Neural cell (in vitro differentiated cells): ENCODE measurements at regions not wholly inside any gene's neighbourhood (a gene's known extent, or its start where the extent isn't known, plus 50 kb on each side); places are given as distances from the start of the nearest gene placed in this dataset.

Experiments used
- H2AFZ ChIP-seq: fragments of 200-600, 300-800 bp; sonication (generic), shearing (Covaris generic); 2 replicates; pipeline ENCODE4 v1.6.0; 2014; ENCODE audit warnings: low read depth, mild to moderate bottlenecking, antibody characterized with exemption, low read length, moderate library complexity
- H3F3A ChIP-seq: fragments of 200-600 bp; shearing (Covaris generic); 2 replicates; pipeline ENCODE4 v1.6.1; 2016; ENCODE audit warnings: mild to moderate bottlenecking, moderate library complexity, mixed read lengths, antibody characterized with exemption, low read length; ENCODE audit not compliant: insufficient read depth, poor library complexity, severe bottlenecking
- H3K27ac ChIP-seq: fragments of 200-600, 300-800 bp; sonication (generic), shearing (Covaris generic); 2 replicates; pipeline ENCODE4 v1.5.1; 2014; ENCODE audit warnings: mild to moderate bottlenecking, low read length, moderate library complexity
- H3K27me3 ChIP-seq: fragments of 300-800, 200-600 bp; sonication (generic), shearing (Covaris generic); 2 replicates; pipeline ENCODE4 v1.6.0; 2014; ENCODE audit warnings: mild to moderate bottlenecking, low read depth, low read length, moderate library complexity; ENCODE audit not compliant: insufficient read depth
- H3K36me3 ChIP-seq: fragments of 300-800, 200-600 bp; sonication (generic), shearing (Covaris generic); 2 replicates; pipeline ENCODE4 v1.5.1; 2014; ENCODE audit warnings: mild to moderate bottlenecking, antibody characterized with exemption, low read length, moderate library complexity; ENCODE audit not compliant: insufficient read depth
- H3K4me2 ChIP-seq: fragments of 300-800, 200-600 bp; sonication (generic), shearing (Covaris generic); 2 replicates; pipeline ENCODE4 v1.6.0; 2014; ENCODE audit warnings: mild to moderate bottlenecking, low read length
- H3K4me3 ChIP-seq: fragments of 300-800, 200-600 bp; sonication (generic), shearing (Covaris generic); 2 replicates; pipeline ENCODE4 v1.5.1; 2014; ENCODE audit warnings: mild to moderate bottlenecking, low read length, moderate library complexity
- H3K79me2 ChIP-seq: fragments of 200-600 bp; shearing (Covaris generic); replicated peaks from 2 replicates; pipeline ENCODE4 v1.6.0; 2014; ENCODE audit warnings: mild to moderate bottlenecking, low read length, moderate library complexity; ENCODE audit not compliant: insufficient read depth
- H3K9ac ChIP-seq: fragments of 300-800, 200-600 bp; sonication (generic), shearing (Covaris generic); 2 replicates; pipeline ENCODE4 v1.6.1; 2016; ENCODE audit warnings: mild to moderate bottlenecking, low read length, mixed read lengths
- H3K9me2 ChIP-seq: fragments of 200-600 bp; shearing (Covaris generic); 2 replicates; pipeline ENCODE4 v1.6.1; 2016; ENCODE audit warnings: mild to moderate bottlenecking, low read length, mixed read lengths; ENCODE audit not compliant: insufficient read depth
- H3K9me3 ChIP-seq: fragments of 200-600, 300-800 bp; sonication (generic), shearing (Covaris generic); 2 replicates; pipeline ENCODE4 v1.6.1; 2016; ENCODE audit warnings: mild to moderate bottlenecking, mixed run types, low read length, moderate library complexity, mixed read lengths
- H4K20me1 ChIP-seq: fragments of 200-600 bp; shearing (Covaris generic); 2 replicates; pipeline ENCODE4 v1.6.1; 2016; ENCODE audit warnings: mild to moderate bottlenecking, mixed run types; ENCODE audit not compliant: insufficient read depth
- CTCF ChIP-seq: fragments of 450-650 bp; IDR thresholded peaks from 2 replicates; pipeline ENCODE4 v1.5.1; 2014; ENCODE audit warnings: antibody characterized with exemption, mild to moderate bottlenecking, moderate library complexity; ENCODE audit not compliant: poor library complexity, severe bottlenecking
- EP300 ChIP-seq: fragments of 450-650 bp; conservative IDR thresholded peaks from 2 replicates; pipeline ENCODE4 v1.6.1; 2014; ENCODE audit warnings: antibody characterized with exemption, mild to moderate bottlenecking, moderate library complexity; ENCODE audit not compliant: poor library complexity, severe bottlenecking
- EZH2 ChIP-seq: fragments of 200-600, 300-800 bp; shearing (Covaris generic), sonication (generic); IDR thresholded peaks from 2 replicates; pipeline ENCODE4 v1.6.1; 2014; ENCODE audit warnings: antibody characterized with exemption, low read length, borderline replicate concordance, mild to moderate bottlenecking; ENCODE audit not compliant: insufficient read depth, poor library complexity, severe bottlenecking
- MXI1 ChIP-seq: fragments of 450-650 bp; conservative IDR thresholded peaks from 2 replicates; pipeline ENCODE4 v1.6.1; 2014; ENCODE audit warnings: antibody characterized with exemption, mild to moderate bottlenecking; ENCODE audit not compliant: poor library complexity, severe bottlenecking
- POLR2AphosphoS5 ChIP-seq: IDR thresholded peaks from 2 replicates; pipeline ENCODE4 v1.6.1; 2012
- RAD21 ChIP-seq: fragments of 450-650 bp; conservative IDR thresholded peaks from 2 replicates; pipeline ENCODE4 v1.6.1; 2014; ENCODE audit warnings: antibody characterized with exemption, mild to moderate bottlenecking, moderate library complexity
- REST ChIP-seq: IDR thresholded peaks from 2 replicates; pipeline ENCODE4 v1.6.1; 2012; ENCODE audit warnings: borderline replicate concordance
- SMC3 ChIP-seq: fragments of 450-650 bp; conservative IDR thresholded peaks from 2 replicates; pipeline ENCODE4 v1.6.1; 2014; ENCODE audit warnings: antibody characterized with exemption, mild to moderate bottlenecking, moderate library complexity; ENCODE audit not compliant: poor library complexity
- TAF1 ChIP-seq: IDR thresholded peaks from 2 replicates; pipeline ENCODE4 v1.6.1; 2012; ENCODE audit warnings: low read depth

GRCh38 chr2:21441442-21441841 lies 317.7 kb downstream of the TDRD15 start:
- no peak overlapping the region for H3K27ac ChIP-seq
- no peaks in the 10 kb centered on the region for H3K9me3 ChIP-seq
- no peaks in the 10 kb centered on the region for H3F3A ChIP-seq
- H3K9me2 ChIP-seq, result no peaks in the 10 kb centered on the region
- no peaks in the 10 kb centered on the region for H3K79me2 ChIP-seq
- H3K9ac ChIP-seq, result no peak overlapping the region
- no peak overlapping the region for H3K4me2 ChIP-seq
- no peaks in the 10 kb centered on the region for H3K36me3 ChIP-seq
- H3K4me3 ChIP-seq, result no peak overlapping the region
- H2AFZ ChIP-seq, result no peak overlapping the region
- H4K20me1 ChIP-seq, result no peaks in the 10 kb centered on the region
- TF ChIP-seq EZH2, result no peak
- no peak for TF ChIP-seq RAD21
- no peak for TF ChIP-seq CTCF
- no peaks in the 10 kb centered on the region for H3K27me3 ChIP-seq

DNA sequence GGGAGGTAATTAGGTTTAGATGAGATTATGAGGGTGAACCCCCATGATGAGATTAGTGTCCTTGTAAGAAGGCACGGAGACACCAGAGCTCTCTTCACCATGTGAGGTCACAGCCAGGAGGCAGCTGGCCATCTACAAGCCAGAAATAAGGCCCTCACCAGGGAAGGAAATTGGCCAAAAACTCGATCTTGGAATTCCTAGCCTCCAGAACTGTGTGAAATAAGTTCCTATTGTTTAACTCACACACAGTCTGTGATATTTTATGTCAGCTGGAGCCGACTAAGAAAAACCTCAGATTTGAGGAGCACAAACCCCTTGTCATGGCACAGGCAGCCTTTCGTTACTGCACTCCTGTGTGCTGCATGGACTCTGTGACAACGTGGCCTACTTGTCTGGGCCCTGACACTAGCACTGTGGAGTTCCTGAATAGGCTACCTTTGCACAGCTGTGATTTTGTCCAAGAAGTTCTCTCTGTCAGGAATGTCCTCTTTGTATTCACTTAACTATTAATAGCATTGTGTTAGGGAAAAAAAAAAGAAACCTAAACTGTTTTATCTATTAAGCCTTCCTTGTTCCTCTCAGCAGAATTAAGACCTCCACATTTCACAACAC lies 319.8 kb downstream of the TDRD15 start:
- no peak overlapping the region for H3K4me2 ChIP-seq
- H3K9me3 ChIP-seq, result no peaks in the 10 kb centered on the region
- no peaks in the 10 kb centered on the region for H3F3A ChIP-seq
- no peak overlapping the region for H3K4me3 ChIP-seq
- no peaks in the 10 kb centered on the region for H3K27me3 ChIP-seq
- no peaks in the 10 kb centered on the region for H3K9me2 ChIP-seq
- H3K27ac ChIP-seq, result no peak overlapping the region
- TF ChIP-seq SMC3, result no peak
- no peak for TF ChIP-seq TAF1
- TF ChIP-seq EZH2, result no peak
- TF ChIP-seq REST, result no peak
- TF ChIP-seq POLR2AphosphoS5, result no peak
- TF ChIP-seq RAD21, result no peak
- no peak for TF ChIP-seq MXI1
- no peak for TF ChIP-seq EP300
- no peak for TF ChIP-seq CTCF
- H3K9ac ChIP-seq, result no peak overlapping the region
- no peaks in the 10 kb centered on the region for H4K20me1 ChIP-seq
- no peaks in the 10 kb centered on the region for H3K79me2 ChIP-seq
- no peaks in the 10 kb centered on the region for H3K36me3 ChIP-seq
- no peak overlapping the region for H2AFZ ChIP-seq
